AG04450 (cell line): ENCODE measurements at regions not wholly inside any gene's neighbourhood (a gene's known extent, or its start where the extent isn't known, plus 50 kb on each side); places are given as distances from the start of the nearest gene placed in this dataset.
"Not testable (repeated sequence)": the region's sequence is repeated elsewhere in the genome, so short reads cannot be mapped to it uniquely, and the experiment has no call there.

Experiments used
- CTCF ChIA-PET: fragments of 300-600, 350-600 bp; formaldehyde crosslinking; extraction: SDS; loops from one replicate; lab custom pipeline; 2022; ENCODE audit warnings: antibody characterized with exemption, inconsistent platforms; lab: Charles Lee
- POLR2A ChIA-PET: fragments of 350-600 bp; formaldehyde crosslinking; extraction: SDS; loops from one replicate; lab custom pipeline; 2021; ENCODE audit warnings: antibody characterized with exemption, inconsistent platforms; lab: Yijun Ruan, JAX
- DNase-seq: peaks from one replicate; pipeline ENCODE4 v3.0.0-alpha.2; 2011; ENCODE audit warnings: low read depth, low spot score
- H3K27ac ChIP-seq: one replicate; pipeline ENCODE4 v1.5.1; 2012; ENCODE audit warnings: low read depth, low read length, control low read depth
- H3K27me3 ChIP-seq: one replicate; pipeline ENCODE4 v1.6.0; 2012; ENCODE audit warnings: low read length; ENCODE audit not compliant: control insufficient read depth, insufficient read depth
- H3K4me3 ChIP-seq: 2 replicates; pipeline ENCODE4 v1.5.1; 2011; ENCODE audit warnings: mild to moderate bottlenecking, low read depth, low read length, control low read depth
- H3K9me3 ChIP-seq: 2 replicates; pipeline ENCODE4 v1.5.1; 2012; ENCODE audit warnings: low read length; ENCODE audit not compliant: control insufficient read depth, insufficient read depth
- TF ChIP-seq, protein P1 (sequence below): IDR thresholded peaks from 2 replicates; pipeline ENCODE4 v1.5.1; 2011; ENCODE audit warnings: low read depth, low read length, control low read depth, inconsistent platforms

DNA sequence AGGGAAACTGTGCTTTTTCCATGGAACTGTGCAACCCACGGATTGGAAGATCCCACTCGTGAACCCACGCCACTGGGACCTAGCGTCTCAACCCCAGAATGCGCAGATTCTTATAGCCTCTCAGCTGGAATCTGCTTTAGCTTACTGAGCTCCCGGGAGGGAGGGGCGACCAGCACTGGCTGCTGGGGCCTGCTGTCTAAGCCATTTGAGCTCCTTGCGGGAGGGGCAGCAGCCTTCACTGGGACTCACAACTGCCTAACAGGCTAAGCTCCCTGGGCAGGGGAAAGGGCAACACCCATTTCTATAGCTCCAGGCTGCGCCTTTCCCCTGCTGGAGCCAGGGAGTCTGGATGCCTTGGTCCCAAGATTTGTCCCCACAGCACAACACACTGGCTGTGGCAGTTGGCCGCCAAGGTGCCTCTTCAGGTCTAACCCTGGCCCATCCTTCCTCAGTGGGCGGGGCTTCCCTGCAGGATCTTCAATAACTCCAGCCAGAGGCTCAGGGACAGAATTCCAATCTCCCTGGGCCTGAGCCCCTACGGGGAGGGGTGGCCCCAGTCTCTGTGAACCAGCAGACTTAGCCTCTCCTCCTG, 451.7 kb upstream of the PITX2 start:
- DNase-seq, result no peak
- ChIA-PET CTCF (no interaction called here), POLR2A (no interaction called here)
- Histone ChIP-seq H3K4me3 (no peak overlapping the region), H3K27ac (no peak overlapping the region), H3K9me3 (peaks cover 4% of the 10 kb centered on the region; the same call in 1 of the 2 replicates), H3K27me3 (no peaks in the 10 kb centered on the region)
- TF ChIP-seq, protein P1, sequence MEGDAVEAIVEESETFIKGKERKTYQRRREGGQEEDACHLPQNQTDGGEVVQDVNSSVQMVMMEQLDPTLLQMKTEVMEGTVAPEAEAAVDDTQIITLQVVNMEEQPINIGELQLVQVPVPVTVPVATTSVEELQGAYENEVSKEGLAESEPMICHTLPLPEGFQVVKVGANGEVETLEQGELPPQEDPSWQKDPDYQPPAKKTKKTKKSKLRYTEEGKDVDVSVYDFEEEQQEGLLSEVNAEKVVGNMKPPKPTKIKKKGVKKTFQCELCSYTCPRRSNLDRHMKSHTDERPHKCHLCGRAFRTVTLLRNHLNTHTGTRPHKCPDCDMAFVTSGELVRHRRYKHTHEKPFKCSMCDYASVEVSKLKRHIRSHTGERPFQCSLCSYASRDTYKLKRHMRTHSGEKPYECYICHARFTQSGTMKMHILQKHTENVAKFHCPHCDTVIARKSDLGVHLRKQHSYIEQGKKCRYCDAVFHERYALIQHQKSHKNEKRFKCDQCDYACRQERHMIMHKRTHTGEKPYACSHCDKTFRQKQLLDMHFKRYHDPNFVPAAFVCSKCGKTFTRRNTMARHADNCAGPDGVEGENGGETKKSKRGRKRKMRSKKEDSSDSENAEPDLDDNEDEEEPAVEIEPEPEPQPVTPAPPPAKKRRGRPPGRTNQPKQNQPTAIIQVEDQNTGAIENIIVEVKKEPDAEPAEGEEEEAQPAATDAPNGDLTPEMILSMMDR, result no peak

DNA sequence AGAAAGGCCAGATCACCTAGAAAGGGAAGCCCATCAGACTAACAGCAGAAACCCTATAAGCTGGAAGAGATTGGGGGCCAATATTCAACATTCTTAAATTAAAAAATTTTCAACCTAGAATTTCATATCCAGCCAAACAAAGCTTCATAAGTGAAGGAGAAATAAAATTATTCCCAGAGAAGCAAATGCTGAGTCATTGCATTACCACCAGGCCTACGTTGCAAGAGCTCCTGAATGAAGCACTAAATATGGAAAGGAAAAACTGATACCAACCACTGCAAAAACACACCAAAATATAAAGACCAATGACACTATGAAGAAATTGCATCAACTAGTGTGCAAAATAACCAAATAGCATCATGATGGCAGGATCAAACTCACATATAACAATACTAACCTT, 453.4 kb upstream of the PITX2 start:
- CTCF ChIA-PET, H3K4me3 ChIP-seq, POLR2A ChIA-PET, H3K9me3 ChIP-seq, H3K27ac ChIP-seq, DNase-seq, H3K27me3 ChIP-seq: not testable (repeated sequence)

DNA sequence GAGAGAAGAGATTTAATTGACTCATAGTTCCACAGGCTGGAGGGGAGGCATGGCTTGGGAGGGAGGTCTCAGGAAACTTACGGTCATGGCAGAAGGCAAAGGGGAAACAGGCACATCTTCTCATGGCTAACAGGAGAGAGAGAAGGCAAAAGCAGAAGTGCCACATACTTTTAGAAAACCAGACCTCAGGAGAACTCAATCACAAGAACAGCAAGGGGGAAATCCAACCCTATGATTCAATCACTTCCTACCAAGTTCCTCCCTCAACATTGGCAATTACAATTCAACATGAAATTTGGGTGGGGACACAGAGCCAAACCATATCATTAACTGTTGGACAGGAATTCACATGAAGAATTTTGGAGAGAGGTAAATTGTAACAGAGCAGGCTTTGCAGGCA, 485.3 kb upstream of the PITX2 start:
- TF ChIP-seq, protein P1, result no peak
- no peak overlapping the region for H3K4me3 ChIP-seq
- H3K9me3 ChIP-seq, result no peaks in the 10 kb centered on the region; the same call in 1 of the 2 replicates
- H3K27ac ChIP-seq, result no peak overlapping the region
- CTCF ChIA-PET, result no interaction called here
- POLR2A ChIA-PET, result no interaction called here
- DNase-seq, result no peak
- H3K27me3 ChIP-seq, result no peaks in the 10 kb centered on the region

DNA sequence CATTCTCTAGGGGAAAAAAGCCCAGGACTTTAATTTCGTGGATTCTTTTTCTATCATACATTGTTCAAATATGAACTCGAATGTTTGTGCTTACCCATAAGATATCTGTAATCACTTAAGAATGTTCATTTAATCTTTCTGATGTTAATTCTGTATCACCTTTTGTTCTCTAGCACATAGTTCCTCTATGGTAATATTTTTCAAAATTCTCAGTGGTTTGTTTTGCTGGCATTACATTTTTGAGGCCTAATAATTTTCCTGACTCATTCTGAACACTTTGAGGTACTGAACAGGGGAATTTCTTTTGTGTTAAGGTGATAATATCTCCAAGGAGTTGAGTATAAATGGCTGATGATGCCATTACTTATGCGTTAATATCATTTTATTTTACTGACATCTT, 490.7 kb upstream of the PITX2 start:
- ChIA-PET CTCF (no interaction called here), POLR2A (no interaction called here)
- TF ChIP-seq, protein P1, result no peak
- DNase-seq, result no peak
- H3K9me3 ChIP-seq, result no peaks in the 10 kb centered on the region
- no peaks in the 10 kb centered on the region for H3K27me3 ChIP-seq
- no peak overlapping the region for H3K27ac ChIP-seq
- H3K4me3 ChIP-seq, result no peak overlapping the region

DNA sequence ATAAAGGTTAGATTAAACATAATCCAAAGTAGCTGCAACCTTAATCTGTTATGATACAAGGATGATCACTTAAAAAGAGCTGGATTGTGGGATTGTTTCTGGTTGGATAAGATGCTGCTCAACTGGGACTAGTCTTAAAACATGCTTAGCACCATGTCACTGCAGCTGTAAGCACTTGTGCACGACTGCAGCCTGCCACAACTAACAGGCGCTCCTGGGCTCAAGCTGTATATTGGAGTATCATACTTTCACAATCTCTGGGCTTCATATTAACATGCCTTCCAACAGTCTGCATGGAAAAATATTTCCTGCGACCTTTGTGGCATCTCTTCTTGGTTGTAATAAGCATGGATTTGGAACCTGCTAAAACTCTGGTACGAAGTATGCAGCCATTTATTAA, 493.0 kb upstream of the PITX2 start:
- H3K27ac ChIP-seq, result no peak overlapping the region
- DNase-seq, result no peak
- H3K9me3 ChIP-seq, result no peaks in the 10 kb centered on the region
- H3K4me3 ChIP-seq, result no peak overlapping the region
- ChIA-PET POLR2A (no interaction called here), CTCF (interaction anchor here (1.3 kb wide), 1 partner anchor 11 kb away, joined by 3 read pairs; no protein-coding TSS in a partner anchor)
- H3K27me3 ChIP-seq, result no peaks in the 10 kb centered on the region
- TF ChIP-seq, protein P1, result no peak
